OCI-LY1 (cell line): ENCODE measurements at regions not wholly inside any gene's neighbourhood (a gene's known extent, or its start where the extent isn't known, plus 50 kb on each side); places are given as distances from the start of the nearest gene placed in this dataset.

Experiments used
- H2AFZ ChIP-seq: fragments of 200-600 bp; sonication (generic), shearing (Covaris generic); 2 replicates; pipeline ENCODE4 v1.6.0; 2014; ENCODE audit warnings: antibody characterized with exemption, mild to moderate bottlenecking, low read length
- H3F3A ChIP-seq: fragments of 200-600 bp; sonication (generic), shearing (Covaris generic); 2 replicates; pipeline ENCODE4 v1.6.0; 2014; ENCODE audit warnings: mild to moderate bottlenecking, antibody characterized with exemption, low read length, moderate library complexity; ENCODE audit not compliant: insufficient read depth
- H3K27ac ChIP-seq: fragments of 200-600 bp; sonication (generic); 2 replicates; pipeline ENCODE4 v1.5.1; 2014; ENCODE audit warnings: low read length, mixed run types, mild to moderate bottlenecking, low read depth; ENCODE audit not compliant: poor library complexity, severe bottlenecking
- H3K27me3 ChIP-seq: fragments of 200-600 bp; sonication (generic); 2 replicates; pipeline ENCODE4 v1.6.0; 2014; ENCODE audit warnings: antibody characterized with exemption, mild to moderate bottlenecking, low read length, moderate library complexity; ENCODE audit not compliant: insufficient read depth
- H3K36me3 ChIP-seq: fragments of 200-600 bp; sonication (generic); 2 replicates; pipeline ENCODE4 v1.6.1; 2014; ENCODE audit warnings: mild to moderate bottlenecking, antibody characterized with exemption, low read length, moderate library complexity, mixed read lengths; ENCODE audit not compliant: insufficient read depth
- H3K4me1 ChIP-seq: fragments of 200-600 bp; sonication (generic); 2 replicates; pipeline ENCODE4 v1.5.1; 2014; ENCODE audit warnings: mild to moderate bottlenecking, low read length, moderate library complexity; ENCODE audit not compliant: insufficient read depth, severe bottlenecking
- H3K4me2 ChIP-seq: fragments of 200-600 bp; sonication (generic), shearing (Covaris generic); 2 replicates; pipeline ENCODE4 v1.6.1; 2014; ENCODE audit warnings: low read length
- H3K4me3 ChIP-seq: fragments of 200-600 bp; sonication (generic); 2 replicates; pipeline ENCODE4 v1.5.1; 2014; ENCODE audit warnings: low read length, low read depth, mild to moderate bottlenecking, mixed read lengths; ENCODE audit not compliant: poor library complexity, severe bottlenecking
- H3K79me2 ChIP-seq: fragments of 200-600 bp; shearing (Covaris generic); 2 replicates; pipeline ENCODE4 v1.6.1; 2016; ENCODE audit warnings: mixed run types, low read length, mixed read lengths; ENCODE audit not compliant: insufficient read depth
- H3K9ac ChIP-seq: fragments of 200-600 bp; sonication (generic), shearing (Covaris generic); 2 replicates; pipeline ENCODE4 v1.6.1; 2014; ENCODE audit warnings: mild to moderate bottlenecking, low read length, mixed read lengths
- H3K9me2 ChIP-seq: fragments of 200-600 bp; sonication (generic), shearing (Covaris generic); 2 replicates; pipeline ENCODE4 v1.6.1; 2014; ENCODE audit warnings: low read depth, mild to moderate bottlenecking, low read length, mixed read lengths
- H3K9me3 ChIP-seq: fragments of 200-600 bp; shearing (Covaris generic); 2 replicates; pipeline ENCODE4 v1.6.1; 2014; ENCODE audit warnings: low read length, mixed read lengths
- H4K20me1 ChIP-seq: fragments of 200-600 bp; sonication (generic), shearing (Covaris generic); 2 replicates; pipeline ENCODE4 v1.6.0; 2016; ENCODE audit warnings: mild to moderate bottlenecking, low read length; ENCODE audit not compliant: insufficient read depth
- EZH2 ChIP-seq: fragments of 200-600 bp; sonication (generic), shearing (Covaris generic); IDR thresholded peaks from 2 replicates; pipeline ENCODE4 v1.8.0; 2017; ENCODE audit warnings: borderline replicate concordance, mixed run types, mild to moderate bottlenecking, antibody characterized with exemption, low read length, moderate library complexity, mixed read lengths
- TF ChIP-seq, protein P1 (sequence below): fragments of 200-600 bp; sonication (generic), shearing (Covaris generic); IDR thresholded peaks from 2 replicates; pipeline ENCODE4 v1.5.1; 2017; ENCODE audit warnings: mild to moderate bottlenecking, antibody characterized with exemption, low read length, moderate library complexity, mixed read lengths

DNA sequence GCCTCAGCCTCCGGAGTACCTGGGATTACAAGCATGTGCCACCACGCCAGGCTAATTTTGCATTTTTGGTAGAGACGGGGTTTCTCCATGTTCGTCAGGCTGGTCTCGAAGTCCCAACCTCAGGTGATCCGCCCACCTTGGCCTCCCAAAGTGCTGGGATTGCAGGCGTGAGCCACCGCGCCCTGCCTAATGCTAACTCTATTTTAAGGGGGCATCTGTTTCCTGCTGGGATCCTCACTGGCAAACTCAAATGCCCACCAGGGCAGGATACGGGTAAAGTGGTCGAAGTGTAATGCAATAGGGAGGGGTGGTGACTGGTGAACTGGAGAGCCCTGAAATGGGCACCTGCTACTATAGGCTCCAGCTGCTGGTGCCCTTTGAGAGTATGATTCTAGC lies 131.9 kb upstream of the ZNF217 start:
- Histone ChIP-seq H3K4me2 (no peak overlapping the region), H3K79me2 (no peaks in the 10 kb centered on the region), H3K4me3 (no peak overlapping the region), H3K9me3 (no peaks in the 10 kb centered on the region), H3K9me2 (no peaks in the 10 kb centered on the region), H3K4me1 (peaks cover 40% of the 10 kb centered on the region), H3K27me3 (no peaks in the 10 kb centered on the region), H3K27ac (no peak overlapping the region), H4K20me1 (no peaks in the 10 kb centered on the region), H2AFZ (no peak overlapping the region), H3F3A (no peaks in the 10 kb centered on the region), H3K36me3 (no peaks in the 10 kb centered on the region), H3K9ac (no peak overlapping the region)
- no peak for TF ChIP-seq EZH2
- TF ChIP-seq, protein P1, sequence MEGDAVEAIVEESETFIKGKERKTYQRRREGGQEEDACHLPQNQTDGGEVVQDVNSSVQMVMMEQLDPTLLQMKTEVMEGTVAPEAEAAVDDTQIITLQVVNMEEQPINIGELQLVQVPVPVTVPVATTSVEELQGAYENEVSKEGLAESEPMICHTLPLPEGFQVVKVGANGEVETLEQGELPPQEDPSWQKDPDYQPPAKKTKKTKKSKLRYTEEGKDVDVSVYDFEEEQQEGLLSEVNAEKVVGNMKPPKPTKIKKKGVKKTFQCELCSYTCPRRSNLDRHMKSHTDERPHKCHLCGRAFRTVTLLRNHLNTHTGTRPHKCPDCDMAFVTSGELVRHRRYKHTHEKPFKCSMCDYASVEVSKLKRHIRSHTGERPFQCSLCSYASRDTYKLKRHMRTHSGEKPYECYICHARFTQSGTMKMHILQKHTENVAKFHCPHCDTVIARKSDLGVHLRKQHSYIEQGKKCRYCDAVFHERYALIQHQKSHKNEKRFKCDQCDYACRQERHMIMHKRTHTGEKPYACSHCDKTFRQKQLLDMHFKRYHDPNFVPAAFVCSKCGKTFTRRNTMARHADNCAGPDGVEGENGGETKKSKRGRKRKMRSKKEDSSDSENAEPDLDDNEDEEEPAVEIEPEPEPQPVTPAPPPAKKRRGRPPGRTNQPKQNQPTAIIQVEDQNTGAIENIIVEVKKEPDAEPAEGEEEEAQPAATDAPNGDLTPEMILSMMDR, result no peak

DNA sequence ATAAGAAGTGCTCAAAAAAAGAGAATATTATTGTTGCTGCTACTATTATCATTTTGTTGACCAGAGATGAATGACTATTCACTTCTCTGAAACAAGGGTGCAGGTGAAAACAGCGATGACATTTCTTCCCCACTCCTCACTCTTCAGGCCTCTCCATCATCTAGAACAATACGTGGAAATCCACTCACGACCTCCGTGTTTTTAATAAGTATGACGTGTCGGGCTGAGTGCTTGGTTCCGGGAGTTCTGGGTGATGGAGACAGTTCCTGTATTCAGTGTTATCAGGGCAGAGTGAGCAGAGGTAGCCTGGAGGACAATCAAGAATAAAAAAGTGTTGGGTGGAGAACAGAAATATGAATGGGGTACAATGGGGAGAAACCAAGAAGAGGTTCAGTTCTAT lies 130.0 kb upstream of the ZNF217 start:
- H3K36me3 ChIP-seq, result no peaks in the 10 kb centered on the region
- H3K9me3 ChIP-seq, result no peaks in the 10 kb centered on the region
- peaks cover 21% of the 10 kb centered on the region for H3K4me1 ChIP-seq
- H3K4me2 ChIP-seq, result no peak overlapping the region
- no peak overlapping the region for H3K9ac ChIP-seq
- H3K4me3 ChIP-seq, result no peak overlapping the region
- TF ChIP-seq, protein P1, result no peak
- no peak for TF ChIP-seq EZH2
- no peak overlapping the region for H2AFZ ChIP-seq
- H3K79me2 ChIP-seq, result no peaks in the 10 kb centered on the region
- H3K27me3 ChIP-seq, result no peaks in the 10 kb centered on the region
- H3K9me2 ChIP-seq, result no peaks in the 10 kb centered on the region
- no peaks in the 10 kb centered on the region for H4K20me1 ChIP-seq
- no peaks in the 10 kb centered on the region for H3F3A ChIP-seq
- H3K27ac ChIP-seq, result peak overlapping the region; percentile 54

DNA sequence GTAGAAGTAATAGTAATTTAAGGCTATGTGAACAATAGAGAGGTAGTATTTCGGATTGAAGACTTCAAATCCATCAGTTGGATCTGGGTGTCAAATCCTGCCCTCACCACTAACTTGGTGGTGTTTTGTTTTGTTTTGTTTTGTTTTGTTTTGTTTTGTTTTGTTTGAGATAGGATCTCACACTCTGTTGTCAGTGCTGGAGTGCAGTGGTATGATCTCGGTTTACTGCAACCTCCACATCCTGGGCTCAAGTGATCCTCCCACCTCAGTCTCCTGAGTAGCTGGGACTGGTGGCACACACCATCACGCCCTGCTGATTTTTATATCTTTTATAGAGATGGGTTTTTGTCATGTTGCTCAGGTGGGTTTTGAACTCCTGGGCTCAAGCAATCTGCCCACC lies 129.4 kb upstream of the ZNF217 start:
- Histone ChIP-seq H3K9me2 (no peaks in the 10 kb centered on the region), H3K36me3 (no peaks in the 10 kb centered on the region), H3K4me2 (no peak overlapping the region), H3K79me2 (no peaks in the 10 kb centered on the region), H2AFZ (no peak overlapping the region), H3K9ac (no peak overlapping the region), H3K9me3 (no peaks in the 10 kb centered on the region), H3F3A (no peaks in the 10 kb centered on the region), H3K4me3 (no peak overlapping the region), H4K20me1 (no peaks in the 10 kb centered on the region), H3K4me1 (peaks cover 19% of the 10 kb centered on the region), H3K27me3 (no peaks in the 10 kb centered on the region), H3K27ac (peak overlapping the region; percentile 54)
- TF ChIP-seq EZH2, result no peak
- TF ChIP-seq, protein P1, result no peak
